Mesodermal cell (in vitro differentiated cells): ENCODE measurements at regions not wholly inside any gene's neighbourhood (a gene's known extent, or its start where the extent isn't known, plus 50 kb on each side); places are given as distances from the start of the nearest gene placed in this dataset.

Source experiments
- H3K27ac ChIP-seq: 2 replicates; pipeline ENCODE4 v1.7.0; 2013; ENCODE audit warnings: mild to moderate bottlenecking, low read depth, low read length, moderate library complexity; ENCODE audit not compliant: severe bottlenecking
- H3K36me3 ChIP-seq: 2 replicates; pipeline ENCODE4 v1.7.1; 2013; ENCODE audit warnings: mild to moderate bottlenecking, low read length, moderate library complexity; ENCODE audit not compliant: control insufficient read depth, insufficient read depth
- H3K4me1 ChIP-seq: one replicate; pipeline ENCODE4 v1.7.1; 2013; ENCODE audit warnings: mild to moderate bottlenecking, low read length; ENCODE audit not compliant: insufficient read depth, control insufficient read depth, poor library complexity, severe bottlenecking
- H3K4me3 ChIP-seq: 2 replicates; pipeline ENCODE4 v1.7.0; 2013; ENCODE audit warnings: low read length, control low read depth, mild to moderate bottlenecking; ENCODE audit not compliant: insufficient read depth, poor library complexity, severe bottlenecking; ENCODE audit errors: extremely low read depth
- H3K9me3 ChIP-seq: 2 replicates; pipeline ENCODE4 v1.7.1; 2013; ENCODE audit warnings: mild to moderate bottlenecking, low read length, moderate library complexity; ENCODE audit not compliant: control insufficient read depth
- WGBS, 2 experiments: methylation state at CpG; one replicate each; pipeline ENCODE4 v1.1.5; 2013; ENCODE audit warnings: missing lambda C conversion rate in 2 of 2; ENCODE audit not compliant: insufficient coverage in 2 of 2; 5-methylcytosine and 5-hydroxymethylcytosine counted together

- Histone ChIP-seq H3K27ac (no peak overlapping the region), H3K9me3 (no peaks in the 10 kb centered on the region), H3K4me3 (no peak overlapping the region), H3K4me1 (no peaks in the 10 kb centered on the region), H3K36me3 (no peaks in the 10 kb centered on the region)
- WGBS, 2 experiments: no CpG with 5 or more reads among the region's 3 CpGs
Observed at GRCh38 chr2:142758973-142759372, 118.5 kb upstream of the KYNU start.

DNA sequence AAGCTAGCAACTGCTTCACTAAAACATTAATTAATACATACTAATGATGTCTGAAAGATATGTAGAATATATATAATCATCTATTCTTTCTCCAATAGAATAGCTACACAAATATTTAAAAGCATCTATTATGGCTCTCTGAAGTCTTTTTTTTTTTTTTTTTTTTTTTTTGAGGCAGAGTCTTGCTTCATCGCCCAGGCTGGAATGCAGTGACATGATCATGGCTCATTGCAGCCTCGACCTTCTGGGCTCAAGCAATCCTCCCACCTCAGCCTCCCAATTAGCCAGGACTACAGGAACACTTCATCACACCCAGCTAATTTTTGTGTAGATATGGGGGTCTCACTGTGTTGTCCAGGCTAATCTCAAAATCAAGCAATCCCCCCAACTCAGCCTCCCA lies 120.4 kb upstream of the KYNU start:
- Histone ChIP-seq H3K4me3 (no peak overlapping the region), H3K4me1 (no peaks in the 10 kb centered on the region), H3K9me3 (no peaks in the 10 kb centered on the region), H3K36me3 (no peaks in the 10 kb centered on the region), H3K27ac (no peak overlapping the region)
- WGBS, 2 experiments: no CpG with 5 or more reads among the region's 2 CpGs

GRCh38 chr2:142756430-142756829 lies 121.0 kb upstream of the KYNU start:
- no peak overlapping the region for H3K27ac ChIP-seq
- H3K9me3 ChIP-seq: no peaks in the 10 kb centered on the region
- WGBS, 2 experiments: 95 to 100% methylated on average over 2 of the region's 2 CpGs
- no peaks in the 10 kb centered on the region for H3K36me3 ChIP-seq
- H3K4me1 ChIP-seq: no peaks in the 10 kb centered on the region
- H3K4me3 ChIP-seq: no peak overlapping the region

- no peaks in the 10 kb centered on the region for H3K36me3 ChIP-seq
- no peaks in the 10 kb centered on the region for H3K9me3 ChIP-seq
- no peaks in the 10 kb centered on the region for H3K4me1 ChIP-seq
- H3K27ac ChIP-seq: no peak overlapping the region
- no peak overlapping the region for H3K4me3 ChIP-seq
Observed at GRCh38 chr2:142755191-142755590, 122.3 kb upstream of the KYNU start.

DNA sequence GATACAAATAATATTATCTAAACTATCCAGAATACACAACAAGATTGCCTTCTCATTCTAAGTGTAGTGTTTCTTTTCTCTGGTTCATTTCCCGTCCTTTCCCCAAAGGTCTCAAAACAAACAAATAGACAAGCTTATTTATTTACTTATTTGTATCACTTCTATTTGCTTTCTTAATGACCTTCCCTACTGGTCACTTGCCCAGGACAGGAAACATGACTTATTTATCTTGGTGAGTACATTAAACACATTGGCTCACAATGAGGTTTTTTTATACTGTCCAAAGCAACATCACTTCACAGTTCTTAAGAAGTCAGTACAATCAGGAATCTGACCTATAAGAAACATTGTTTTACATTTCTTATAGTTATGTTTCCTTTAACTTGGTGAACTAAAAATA lies 123.3 kb upstream of the KYNU start:
- Histone ChIP-seq H3K36me3 (no peaks in the 10 kb centered on the region), H3K9me3 (no peaks in the 10 kb centered on the region), H3K4me1 (no peaks in the 10 kb centered on the region), H3K4me3 (no peak overlapping the region), H3K27ac (no peak overlapping the region)
- WGBS, 2 experiments: no CpG with 5 or more reads among the region's 1 CpG

GRCh38 chr2:142750858-142751257 lies 126.6 kb upstream of the KYNU start:
- WGBS, 2 experiments: no CpG with 5 or more reads among the region's 2 CpGs
- Histone ChIP-seq H3K4me3 (no peak overlapping the region), H3K9me3 (no peaks in the 10 kb centered on the region), H3K36me3 (no peaks in the 10 kb centered on the region), H3K4me1 (no peaks in the 10 kb centered on the region), H3K27ac (no peak overlapping the region)

DNA sequence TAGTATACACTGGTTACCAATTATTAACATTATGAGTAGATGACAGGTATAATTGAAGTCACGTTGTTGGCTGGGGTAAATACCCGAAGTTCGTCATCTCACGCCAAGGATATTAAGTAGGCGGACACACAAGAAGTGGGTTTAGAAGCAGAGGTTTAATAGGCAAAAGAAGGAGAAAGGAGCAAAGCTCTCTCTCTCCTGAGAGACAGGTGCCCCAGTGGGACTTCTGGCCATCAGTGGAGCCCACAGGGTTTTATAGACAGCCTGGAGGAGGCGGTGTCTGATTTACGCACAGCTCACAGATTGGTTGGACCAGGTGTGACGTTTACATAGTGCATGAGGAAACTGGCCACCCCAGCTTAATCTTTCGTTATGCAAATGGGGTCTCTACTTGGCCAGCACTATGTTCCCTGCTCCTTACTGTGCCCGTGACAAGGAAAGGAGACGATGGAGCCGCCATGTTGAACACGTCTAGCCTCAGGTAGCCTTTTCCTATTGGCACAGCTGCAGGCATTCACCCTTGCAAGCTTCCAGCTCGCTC lies 128.8 kb upstream of the KYNU start:
- no peaks in the 10 kb centered on the region for H3K9me3 ChIP-seq
- H3K4me3 ChIP-seq: no peak overlapping the region
- no peak overlapping the region for H3K27ac ChIP-seq
- 91 to 96% methylated on average over 11 to 14 of the region's 14 CpGs for WGBS, 2 experiments
- H3K36me3 ChIP-seq: no peaks in the 10 kb centered on the region
- H3K4me1 ChIP-seq: no peaks in the 10 kb centered on the region

DNA sequence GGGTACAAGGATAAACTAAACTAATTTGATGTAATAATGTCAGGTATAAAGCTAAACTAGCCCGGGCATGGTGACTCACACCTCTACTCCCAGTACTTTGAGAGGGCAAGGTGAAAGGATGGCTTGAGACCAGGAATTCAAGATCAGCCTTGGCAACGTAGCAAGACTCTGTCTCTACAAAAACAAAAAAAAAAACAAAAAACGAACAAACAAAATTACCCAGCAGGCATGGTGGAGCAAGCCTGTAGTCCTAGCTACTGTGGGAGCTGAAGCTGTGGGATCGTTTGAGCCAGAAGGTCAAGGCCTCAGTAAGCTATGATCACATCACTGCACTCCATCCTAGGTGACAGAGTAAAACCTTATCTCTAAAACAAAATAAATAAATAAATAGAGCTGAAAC lies 131.8 kb upstream of the KYNU start:
- WGBS, 2 experiments: 100% methylated on average over 1 to 2 of the region's 4 CpGs
- no peak overlapping the region for H3K27ac ChIP-seq

GRCh38 chr2:142742371-142743214 lies 134.9 kb upstream of the KYNU start:
- Histone ChIP-seq H3K36me3 (no peaks in the 10 kb centered on the region), H3K9me3 (no peaks in the 10 kb centered on the region), H3K27ac (no peak overlapping the region), H3K4me3 (no peak overlapping the region), H3K4me1 (no peaks in the 10 kb centered on the region)
- 80 to 86% methylated on average over 2 to 3 of the region's 5 CpGs for WGBS, 2 experiments

More for the DNA sequence above, 131.8 kb upstream of the KYNU start:
- no peak overlapping the region for H3K4me3 ChIP-seq
- no peaks in the 10 kb centered on the region for H3K4me1 ChIP-seq
- no peaks in the 10 kb centered on the region for H3K36me3 ChIP-seq
- H3K9me3 ChIP-seq: no peaks in the 10 kb centered on the region

DNA sequence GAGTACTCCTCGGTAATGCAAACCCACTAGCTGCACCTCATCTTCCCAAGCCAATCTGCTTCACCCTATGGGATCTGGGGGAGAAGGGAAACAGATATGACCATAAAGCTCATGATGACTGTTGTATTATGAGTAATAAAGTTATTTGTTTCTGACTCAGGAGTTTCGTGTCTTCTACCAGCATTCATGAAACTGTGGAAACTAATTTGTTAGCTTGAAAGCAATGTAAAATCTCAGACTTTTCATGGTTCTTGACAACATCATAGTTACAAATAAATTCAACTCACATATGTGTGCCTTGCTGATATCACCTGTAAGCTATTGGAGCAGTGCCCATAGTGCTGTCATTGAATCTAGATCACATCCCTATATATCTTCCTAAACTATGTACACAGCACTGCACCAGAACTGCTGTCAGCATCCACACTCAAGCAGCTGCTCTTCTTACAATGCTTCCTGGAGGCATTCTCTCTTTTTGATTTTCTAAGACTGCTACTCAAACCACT lies 135.6 kb upstream of the KYNU start:
- Histone ChIP-seq H3K4me3 (no peak overlapping the region), H3K4me1 (no peaks in the 10 kb centered on the region), H3K9me3 (no peaks in the 10 kb centered on the region), H3K36me3 (no peaks in the 10 kb centered on the region), H3K27ac (no peak overlapping the region)
- 86 to 100% methylated on average over 1 of the region's 2 CpGs for WGBS, 2 experiments

DNA sequence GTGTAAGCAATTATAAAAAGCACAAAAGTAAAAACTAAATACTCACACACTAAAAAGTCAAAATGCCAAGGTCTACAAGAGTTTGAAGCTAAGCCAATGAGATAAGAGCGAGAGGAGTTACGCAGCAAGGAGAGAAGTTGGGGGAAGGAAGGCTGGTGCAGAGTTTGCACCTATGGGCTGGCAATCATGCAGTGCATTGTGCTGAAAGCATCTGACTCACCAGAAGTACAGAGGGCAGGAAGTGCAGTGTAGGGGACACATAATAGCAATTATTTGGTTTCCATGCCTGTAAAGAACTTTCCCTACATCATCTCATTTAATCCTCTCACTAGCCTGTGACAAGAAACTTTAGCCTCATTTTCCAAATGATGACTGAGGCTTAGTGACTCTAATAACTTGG lies 142.7 kb upstream of the KYNU start:
- Histone ChIP-seq H3K36me3 (no peaks in the 10 kb centered on the region), H3K4me3 (no peak overlapping the region), H3K9me3 (no peaks in the 10 kb centered on the region), H3K27ac (no peak overlapping the region), H3K4me1 (no peaks in the 10 kb centered on the region)
- WGBS, 2 experiments: 93 to 100% methylated on average over 2 of the region's 2 CpGs
